Epithelial cell of proximal tubule (primary cell): ENCODE measurements at regions not wholly inside any gene's neighbourhood (a gene's known extent, or its start where the extent isn't known, plus 50 kb on each side); places are given as distances from the start of the nearest gene placed in this dataset.

Experiments
- DNase-seq: peaks from one replicate; pipeline ENCODE4 v3.0.0-alpha.2; 2011; ENCODE audit warnings: low read depth
- H3K4me3 ChIP-seq: 2 replicates; pipeline ENCODE4 v1.5.1; 2011; ENCODE audit warnings: low read depth, mild to moderate bottlenecking, low read length
- CTCF ChIP-seq: conservative IDR thresholded peaks from 2 replicates; pipeline ENCODE4 v1.5.1; 2012; ENCODE audit warnings: low read depth, mild to moderate bottlenecking, low read length

GRCh38 chr3:166447513-166447912, 610.3 kb upstream of the BCHE start:
- DNase-seq, result no peak
- TF ChIP-seq CTCF, result no peak
- H3K4me3 ChIP-seq, result no peak overlapping the region

GRCh38 chr3:166446986-166447385, 609.8 kb upstream of the BCHE start:
- TF ChIP-seq CTCF, result no peak
- H3K4me3 ChIP-seq, result no peak overlapping the region
- no peak for DNase-seq

GRCh38 chr3:166446291-166446690, 609.1 kb upstream of the BCHE start:
- H3K4me3 ChIP-seq, result no peak overlapping the region
- DNase-seq, result no peak
- TF ChIP-seq CTCF, result no peak

- H3K4me3 ChIP-seq, result no peak overlapping the region
- no peak for TF ChIP-seq CTCF
- DNase-seq, result no peak
Measured at GRCh38 chr3:166445865-166446264, 608.6 kb upstream of the BCHE start.

- no peak for TF ChIP-seq CTCF
- no peak for DNase-seq
- H3K4me3 ChIP-seq, result no peak overlapping the region
Measured at GRCh38 chr3:166444756-166445155, 607.5 kb upstream of the BCHE start.

- no peak overlapping the region for H3K4me3 ChIP-seq
- TF ChIP-seq CTCF, result no peak
- peak; percentile 10 for DNase-seq
Measured at GRCh38 chr3:166444336-166444735, 607.1 kb upstream of the BCHE start.

GRCh38 chr3:166435469-166436057, 598.3 kb upstream of the BCHE start:
- no peak for TF ChIP-seq CTCF
- no peak for DNase-seq
- no peak overlapping the region for H3K4me3 ChIP-seq
